ENCODE measurements at regions not wholly inside any gene's neighbourhood (a gene's known extent, or its start where the extent isn't known, plus 50 kb on each side); places are given as distances from the start of the nearest gene placed in this dataset.

- no peak for DNase-seq (ENCODE audit: low read depth)
These were observed 160.3 kb downstream of the PTEN start for GRCh38 chr10:88023676-88024075.

- DNase-seq (ENCODE audit: low read depth): no peak
These were observed 162.6 kb downstream of the PTEN start for GRCh38 chr10:88026031-88026430.

GRCh38 chr10:88027570-88027969, 164.1 kb downstream of the PTEN start:
- DNase-seq (ENCODE audit: low read depth): no peak

GRCh38 chr10:88028072-88028471, 164.6 kb downstream of the PTEN start:
- no peak for DNase-seq (ENCODE audit: low read depth)

- no peak for DNase-seq (ENCODE audit: low read depth)
These were observed 165.2 kb downstream of the PTEN start for GRCh38 chr10:88028654-88029053.

DNA sequence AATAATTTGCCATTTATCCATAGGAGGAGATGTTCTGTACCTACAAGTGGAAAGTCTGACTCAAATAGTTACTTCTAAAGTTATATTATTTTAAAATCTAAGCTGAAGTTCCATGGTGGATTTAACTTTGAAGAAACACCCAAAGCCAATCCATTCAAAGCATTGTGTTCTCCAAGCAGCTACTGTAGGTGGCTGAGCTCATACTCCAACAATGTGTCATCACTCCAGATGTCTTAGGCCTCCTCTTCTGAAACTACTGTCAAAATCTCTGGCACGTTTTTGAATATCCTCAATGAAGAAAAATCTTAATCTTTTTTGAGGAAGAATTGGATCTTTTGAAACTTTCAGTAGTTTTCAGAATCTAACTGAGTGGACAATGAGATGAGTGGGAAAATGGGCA, 169.1 kb downstream of the PTEN start:
- DNase-seq (ENCODE audit: low read depth): no peak

DNA sequence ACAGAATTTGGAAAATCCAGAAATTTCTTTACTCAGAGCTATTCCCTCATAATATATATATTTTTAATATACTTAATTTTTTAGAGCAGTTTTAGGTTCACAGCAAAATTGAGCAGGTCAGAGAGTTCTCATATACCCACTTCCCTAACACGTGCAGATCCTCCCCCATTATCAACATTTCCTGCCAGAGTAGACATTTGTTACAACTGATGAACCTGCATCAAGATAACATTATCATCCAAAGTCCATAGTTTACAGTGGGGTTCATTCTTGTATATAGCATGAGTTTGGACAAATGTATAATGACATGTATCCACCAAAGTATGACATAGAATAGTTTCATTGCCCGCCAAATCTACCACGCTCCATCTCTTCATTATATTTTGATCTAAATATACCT, 170.0 kb downstream of the PTEN start:
- DNase-seq (ENCODE audit: low read depth): no peak

GRCh38 chr10:88033793-88034192, 170.4 kb downstream of the PTEN start:
- no peak for DNase-seq (ENCODE audit: low read depth)

- DNase-seq (ENCODE audit: low read depth): no peak
These were observed 172.7 kb downstream of the PTEN start for GRCh38 chr10:88036126-88036525.

GRCh38 chr10:88037623-88038022, 174.2 kb downstream of the PTEN start:
- DNase-seq (ENCODE audit: low read depth): no peak

DNA sequence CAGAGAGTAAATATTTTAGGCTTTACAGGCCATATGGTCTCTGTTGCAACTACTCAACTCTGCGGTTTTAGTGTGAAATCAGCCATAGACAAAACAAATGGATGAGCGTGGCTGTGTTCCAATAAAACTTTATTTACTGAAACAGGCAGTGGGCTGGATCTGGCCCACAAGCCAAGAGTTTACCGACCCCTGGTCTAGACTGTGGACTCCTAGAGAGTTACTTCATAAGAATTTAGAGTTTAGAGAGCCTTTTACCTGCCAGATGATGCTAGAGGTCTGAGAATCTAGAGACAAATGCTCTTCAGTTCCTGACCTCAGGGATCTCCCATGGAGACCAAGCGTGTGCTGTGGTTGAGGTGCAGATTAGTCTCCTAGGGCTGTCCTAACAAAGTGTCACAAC, 174.8 kb downstream of the PTEN start:
- DNase-seq (ENCODE audit: low read depth): no peak

- no peak for DNase-seq (ENCODE audit: low read depth)
These were observed 176.2 kb downstream of the PTEN start for GRCh38 chr10:88039496-88040200.

DNA sequence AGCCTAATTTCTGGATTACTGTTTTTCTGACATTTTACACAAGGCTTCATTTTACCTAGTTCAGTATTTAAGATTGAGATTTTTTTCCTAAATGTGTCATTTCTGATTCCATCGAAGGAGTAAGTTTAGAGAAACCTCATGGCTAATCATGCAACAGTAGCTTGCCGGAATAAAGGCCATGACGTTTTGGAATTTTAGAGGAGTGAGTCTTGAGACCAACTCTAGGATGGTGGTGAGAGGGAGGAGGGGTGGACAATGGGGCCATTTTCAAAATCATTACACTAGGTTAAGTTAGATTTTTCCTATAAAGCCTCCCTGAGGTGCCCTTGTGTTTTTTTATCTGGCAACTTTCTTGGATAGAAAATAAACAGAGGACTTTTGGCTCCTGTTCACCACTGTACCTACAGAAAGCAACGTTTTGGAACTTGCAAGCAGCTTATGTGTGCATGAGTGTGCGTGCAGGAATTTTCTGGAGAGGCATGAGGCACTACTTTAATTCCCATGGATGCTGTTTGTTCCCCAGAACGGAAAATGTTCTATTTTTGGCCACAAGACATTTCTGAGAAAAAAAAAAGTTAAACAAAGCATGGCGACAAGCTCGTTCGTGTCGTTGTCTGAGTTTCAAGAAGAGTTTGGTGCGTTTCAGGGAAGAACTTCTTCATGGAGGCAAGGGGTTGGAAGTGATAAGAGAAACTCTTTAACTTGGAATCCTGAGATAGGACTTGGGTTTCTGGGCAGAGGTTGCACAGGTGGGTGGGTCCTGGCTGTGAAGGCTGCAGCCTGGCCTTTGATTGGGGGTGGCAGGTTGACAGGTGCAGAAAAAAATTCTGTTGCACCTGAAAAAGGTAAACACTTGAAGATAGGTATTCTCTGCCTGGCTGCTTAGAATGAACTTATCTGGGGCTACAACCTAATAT, 178.1 kb downstream of the PTEN start:
- DNase-seq (ENCODE audit: low read depth): no peak

GRCh38 chr10:88042160-88043100, 179.0 kb downstream of the PTEN start:
- no peak for DNase-seq (ENCODE audit: low read depth)

DNA sequence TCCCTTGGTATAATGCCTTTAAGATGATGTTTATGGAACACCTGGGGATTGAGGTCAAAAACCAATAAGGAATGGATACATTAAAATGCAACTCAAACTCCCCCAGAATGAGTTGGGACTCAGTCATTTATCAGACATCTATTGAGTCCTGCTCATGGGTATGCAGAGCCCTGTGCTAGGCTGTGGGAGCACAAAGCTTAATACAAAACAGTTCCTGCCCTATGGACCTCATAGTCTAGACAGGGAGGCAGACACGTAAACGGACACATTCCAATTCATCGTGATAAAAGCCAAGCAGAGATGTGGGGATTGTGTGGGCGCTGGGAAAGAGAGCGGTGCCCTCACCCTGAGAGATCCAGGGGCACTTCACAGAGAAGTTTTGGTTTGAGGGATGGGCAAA, 181.7 kb downstream of the PTEN start:
- no peak for DNase-seq (ENCODE audit: low read depth)

GRCh38 chr10:88045656-88046415, 182.4 kb downstream of the PTEN start:
- DNase-seq (ENCODE audit: low read depth): no peak

- no peak for DNase-seq (ENCODE audit: low read depth)
These were observed 184.2 kb downstream of the PTEN start for GRCh38 chr10:88047579-88047978.

GRCh38 chr10:88048312-88048711, 184.9 kb downstream of the PTEN start:
- DNase-seq (ENCODE audit: low read depth): no peak

GRCh38 chr10:88049204-88049603, 185.8 kb downstream of the PTEN start:
- no peak for DNase-seq (ENCODE audit: low read depth)

- DNase-seq (ENCODE audit: low read depth): no peak
These were observed 194.3 kb downstream of the PTEN start for GRCh38 chr10:88057720-88058119.

DNA sequence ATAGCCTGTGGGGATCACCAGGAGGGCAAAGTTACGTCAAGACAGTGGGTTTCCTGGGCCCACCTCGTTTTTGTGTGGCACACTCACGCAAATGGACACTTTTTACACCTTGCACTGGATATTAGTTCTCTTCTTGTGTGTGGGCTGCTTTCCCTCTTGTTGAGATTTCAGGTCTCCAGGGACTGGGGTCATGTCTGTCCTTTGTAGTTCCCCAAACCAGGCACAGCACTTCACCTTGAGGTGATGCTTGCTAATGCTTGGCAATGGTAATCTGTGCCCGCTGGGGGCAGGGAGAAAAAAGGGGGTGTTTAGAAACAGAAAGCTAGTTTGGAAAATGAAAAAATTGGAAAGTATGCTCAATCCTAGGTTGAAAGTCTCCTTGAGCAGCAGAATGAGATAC, 195.3 kb downstream of the PTEN start:
- no peak for DNase-seq (ENCODE audit: low read depth)

GRCh38 chr10:88059190-88059589, 195.8 kb downstream of the PTEN start:
- DNase-seq (ENCODE audit: low read depth): no peak

All from stimulated activated CD8-positive, alpha-beta memory T cell treated with anti-CD3 and anti-CD28 coated beads, Interleukin-12 subunit alpha, Interleukin-12 subunit beta, amount 100 ng/mL, for 4 hours (primary cell).